H1 (cell line): ENCODE measurements at regions not wholly inside any gene's neighbourhood (a gene's known extent, or its start where the extent isn't known, plus 50 kb on each side); places are given as distances from the start of the nearest gene placed in this dataset.

Source experiments
- CTCF ChIA-PET: fragments of 300-600 bp; sonication (Branson Sonifier 250); formaldehyde crosslinking; loops from one replicate; lab custom pipeline; 2021; ENCODE audit not compliant: partially characterized antibody; lab: Charles Lee
- POLR2A ChIA-PET: fragments of 300-600 bp; sonication (Branson Sonifier 250); formaldehyde crosslinking; loops from one replicate; lab custom pipeline; 2021; ENCODE audit warnings: inconsistent platforms; ENCODE audit not compliant: partially characterized antibody; lab: Charles Lee
- DNase-seq, 2 experiments: peaks; one replicate each; pipeline versions ENCODE4 v3.0.0 to v3.0.0-alpha.2; 2010 to 2022; ENCODE audit warnings: low spot score in 2 of 2, low read depth in 1 of 2, mixed read lengths in 1 of 2
- FAIRE-seq: peaks from 2 replicates; lab custom pipeline; 2011; peaks lifted over from hg19 to GRCh38; lab: Jason Lieb, UNC
- H2AFZ ChIP-seq: 2 replicates; pipeline ENCODE4 v1.8.1; 2012; ENCODE audit warnings: low read length, inconsistent platforms
- H2AK5ac ChIP-seq: 2 replicates; pipeline ENCODE4 v1.6.1; 2013; ENCODE audit warnings: low read depth, low read length
- H2BK120ac ChIP-seq: replicated peaks from 2 replicates; pipeline ENCODE3; 2013; ENCODE audit warnings: low read depth, low read length, inconsistent platforms
- H2BK12ac ChIP-seq: 2 replicates; pipeline ENCODE4 v1.6.1; 2013; ENCODE audit warnings: low read depth, low read length
- H2BK15ac ChIP-seq: 2 replicates; pipeline ENCODE4 v1.6.1; 2013; ENCODE audit warnings: low read length
- H2BK20ac ChIP-seq: 2 replicates; pipeline ENCODE4 v1.6.1; 2013; ENCODE audit warnings: low read length
- H2BK5ac ChIP-seq: 2 replicates; pipeline ENCODE4 v1.6.1; 2013; ENCODE audit warnings: low read depth, low read length
- H3K14ac ChIP-seq: 2 replicates; pipeline ENCODE4 v1.6.1; 2013; ENCODE audit warnings: inconsistent platforms; ENCODE audit not compliant: insufficient read length
- H3K18ac ChIP-seq: 2 replicates; pipeline ENCODE4 v1.6.1; 2013; ENCODE audit warnings: low read length; ENCODE audit errors: extremely low read depth
- H3K23ac ChIP-seq: 2 replicates; pipeline ENCODE4 v1.6.1; 2013; ENCODE audit warnings: inconsistent platforms; ENCODE audit not compliant: insufficient read length
- H3K23me2 ChIP-seq: 2 replicates; pipeline ENCODE4 v1.6.1; 2013; ENCODE audit warnings: low read depth, low read length
- H3K27ac ChIP-seq: 2 replicates; pipeline ENCODE4 v1.6.1; 2011; ENCODE audit warnings: low read depth, low read length, inconsistent platforms
- H3K27me3 ChIP-seq, 4 experiments: replicated peaks in 1 of 4; 1 replicate in 1 of 4; 2 replicates in 3 of 4; pipeline versions ENCODE4 v1.6.1 to v1.8.1; 2011 to 2013; ENCODE audit warnings: low read length in 3 of 4, mild to moderate bottlenecking in 3 of 4, inconsistent platforms in 2 of 4, mixed read lengths in 2 of 4, moderate library complexity in 1 of 4; ENCODE audit not compliant: control insufficient read depth in 3 of 4, insufficient read depth in 3 of 4; ENCODE audit errors: extremely low read depth in 1 of 4
- H3K36me3 ChIP-seq, 4 experiments: 2 replicates each; pipeline versions ENCODE4 v1.6.1 to v1.8.1; 2011 to 2013; ENCODE audit warnings: mild to moderate bottlenecking in 4 of 4, low read length in 3 of 4, moderate library complexity in 2 of 4, control low read depth in 1 of 4, inconsistent platforms in 1 of 4; ENCODE audit not compliant: insufficient read depth in 4 of 4, control insufficient read depth in 2 of 4
- H3K4ac ChIP-seq: replicated peaks from 2 replicates; pipeline ENCODE3; 2013; ENCODE audit warnings: low read length, low read depth, mixed read lengths, inconsistent platforms; ENCODE audit not compliant: insufficient read length
- H3K4me1 ChIP-seq, 4 experiments: replicated peaks in 1 of 4; 1 replicate in 1 of 4; 2 replicates in 3 of 4; pipeline versions ENCODE4 v1.6.1 to v1.8.1; 2011 to 2013; ENCODE audit warnings: low read length in 3 of 4, inconsistent platforms in 2 of 4, mixed read lengths in 1 of 4; ENCODE audit not compliant: insufficient read depth in 4 of 4, control insufficient read depth in 3 of 4
- H3K4me2 ChIP-seq, 2 experiments: 2 replicates each; pipeline versions ENCODE4 v1.6.1 to v1.8.1; 2011 to 2013; ENCODE audit warnings: low read depth in 2 of 2, low read length in 2 of 2, control low read depth in 1 of 2, inconsistent platforms in 1 of 2, mild to moderate bottlenecking in 1 of 2; ENCODE audit not compliant: insufficient read depth in 1 of 2
- H3K4me3 ChIP-seq, 4 experiments: fragments of 200-600, 300-600 bp in 1 of 4; sonication (generic), shearing (Covaris generic), sonication (Bioruptor Twin) in 1 of 4; 2 replicates each; pipeline versions ENCODE4 v1.5.1 to v1.8.1; 2011 to 2016; ENCODE audit warnings: low read length in 4 of 4, low read depth in 3 of 4, control low read depth in 2 of 4, inconsistent platforms in 2 of 4, mild to moderate bottlenecking in 2 of 4, mixed read lengths in 1 of 4, moderate library complexity in 1 of 4; ENCODE audit not compliant: insufficient read depth in 2 of 4; ENCODE audit errors: extremely low read depth in 1 of 4
- H3K56ac ChIP-seq: replicated peaks from 2 replicates; pipeline ENCODE3; 2013; ENCODE audit warnings: low read depth, mild to moderate bottlenecking, mixed read lengths, low read length, inconsistent platforms; ENCODE audit not compliant: insufficient read length
- H3K79me1 ChIP-seq: 2 replicates; pipeline ENCODE4 v1.6.1; 2013; ENCODE audit warnings: low read depth, low read length, control low read depth
- H3K79me2 ChIP-seq, 2 experiments: 2 replicates each; pipeline versions ENCODE4 v1.6.1 to v1.8.1; 2012 to 2013; ENCODE audit warnings: low read length in 2 of 2, mild to moderate bottlenecking in 2 of 2, inconsistent platforms in 1 of 2; ENCODE audit not compliant: insufficient read depth in 2 of 2, control insufficient read depth in 1 of 2
- H3K9ac ChIP-seq, 4 experiments: replicated peaks in 1 of 4; 1 replicate in 1 of 4; 2 replicates in 3 of 4; pipeline versions ENCODE4 v1.6.1 to v1.8.1; 2011 to 2013; ENCODE audit warnings: low read depth in 3 of 4, low read length in 3 of 4, control low read depth in 2 of 4, mild to moderate bottlenecking in 2 of 4, moderate library complexity in 2 of 4, inconsistent platforms in 1 of 4; ENCODE audit errors: extremely low read depth in 1 of 4
- H3K9me3 ChIP-seq, 2 experiments: 2 replicates each; pipeline versions ENCODE4 v1.6.1 to v1.8.1; 2012 to 2013; ENCODE audit warnings: mild to moderate bottlenecking in 2 of 2, moderate library complexity in 2 of 2, control low read depth in 1 of 2, inconsistent platforms in 1 of 2, low read depth in 1 of 2, low read length in 1 of 2, mixed read lengths in 1 of 2; ENCODE audit not compliant: insufficient read depth in 2 of 2
- H4K20me1 ChIP-seq, 2 experiments: replicated peaks in 1 of 2; 2 replicates each; pipeline versions ENCODE3 to v1.8.1; 2011 to 2013; ENCODE audit warnings: inconsistent platforms in 2 of 2, low read length in 2 of 2, mild to moderate bottlenecking in 1 of 2; ENCODE audit not compliant: insufficient read depth in 2 of 2, control insufficient read depth in 1 of 2
- H4K5ac ChIP-seq: 2 replicates; pipeline ENCODE4 v1.6.1; 2013; ENCODE audit warnings: low read length, low read depth, mixed read lengths, inconsistent platforms; ENCODE audit not compliant: insufficient read length
- H4K8ac ChIP-seq: 2 replicates; pipeline ENCODE4 v1.8.0; 2013; ENCODE audit warnings: mild to moderate bottlenecking, moderate library complexity, low read length, inconsistent platforms; ENCODE audit not compliant: insufficient read depth; ENCODE audit errors: extremely low read depth
- H4K91ac ChIP-seq: replicated peaks from 2 replicates; pipeline ENCODE3; 2013; ENCODE audit warnings: low read length, mixed read lengths, inconsistent platforms; ENCODE audit not compliant: insufficient read length
- BACH1 ChIP-seq: IDR thresholded peaks from 2 replicates; pipeline ENCODE4 v1.6.1; 2012; ENCODE audit warnings: low read length, improper control_type of control experiment
- CBX8 ChIP-seq: fragments of 300-800, 300-1000 bp; sonication (generic); IDR thresholded peaks from 2 replicates; pipeline ENCODE4 v1.7.1; 2016; ENCODE audit warnings: low read depth, low read length, borderline replicate concordance
- CHD1 ChIP-seq: IDR thresholded peaks from 2 replicates; pipeline ENCODE4 v1.6.1; 2012; ENCODE audit warnings: low read depth, low read length, improper control_type of control experiment
- HDAC6 ChIP-seq: IDR thresholded peaks from one replicate; pipeline ENCODE4 v1.7.1; 2012; ENCODE audit warnings: low read depth, mild to moderate bottlenecking, inconsistent platforms, low read length, moderate library complexity
- JUN ChIP-seq: IDR thresholded peaks from 2 replicates; pipeline ENCODE4 v1.6.1; 2011; ENCODE audit warnings: low read depth, mild to moderate bottlenecking, improper control_type of control experiment, low read length
- JUND ChIP-seq: IDR thresholded peaks from 2 replicates; pipeline ENCODE4 v1.6.1; 2011; ENCODE audit warnings: mild to moderate bottlenecking, improper control_type of control experiment, low read length
- KDM4A ChIP-seq: IDR thresholded peaks from one replicate; pipeline ENCODE4 v1.7.1; 2012; ENCODE audit warnings: low read depth, mild to moderate bottlenecking, moderate library complexity, low read length, inconsistent platforms; ENCODE audit not compliant: severe bottlenecking
- KDM5A ChIP-seq: fragments of 200-600 bp; IDR thresholded peaks from 2 replicates; pipeline ENCODE4 v1.7.1; 2012; ENCODE audit warnings: mild to moderate bottlenecking, low read length, inconsistent platforms, mixed read lengths
- MAFK ChIP-seq: IDR thresholded peaks from 2 replicates; pipeline ENCODE4 v1.6.1; 2012; ENCODE audit warnings: low read depth, mild to moderate bottlenecking, improper control_type of control experiment, low read length
- RAD21 ChIP-seq, 2 experiments: IDR thresholded peaks in 1 of 2; conservative IDR thresholded peaks in 1 of 2; 2 replicates each; pipeline ENCODE4 v1.6.1; 2011; ENCODE audit warnings: low read depth in 2 of 2, low read length in 2 of 2, improper control_type of control experiment in 1 of 2, inconsistent platforms in 1 of 2, mild to moderate bottlenecking in 1 of 2, moderate library complexity in 1 of 2
- RXRA ChIP-seq: IDR thresholded peaks from 2 replicates; pipeline ENCODE4 v1.6.1; 2011; ENCODE audit warnings: low read depth, mild to moderate bottlenecking, low read length, moderate library complexity; ENCODE audit not compliant: insufficient read depth
- SIX5 ChIP-seq: IDR thresholded peaks from 2 replicates; pipeline ENCODE4 v1.6.1; 2011; ENCODE audit warnings: mild to moderate bottlenecking, low read depth, low read length
- TAF1 ChIP-seq: IDR thresholded peaks from 2 replicates; pipeline ENCODE4 v1.6.1; 2011; ENCODE audit warnings: mild to moderate bottlenecking, low read depth, low read length
- USF2 ChIP-seq: IDR thresholded peaks from 2 replicates; pipeline ENCODE4 v1.6.1; 2011; ENCODE audit warnings: low read length, improper control_type of control experiment
- YY1 ChIP-seq: IDR thresholded peaks from 2 replicates; pipeline ENCODE4 v1.6.1; 2011; ENCODE audit warnings: low read depth, mild to moderate bottlenecking, low read length
- WGBS, 2 experiments: shearing (Covaris generic) in 1 of 2; methylation state at CpG; one replicate each; pipeline versions ENCODE4 v1.1.6 to v1.1.7; 2013 to 2015; ENCODE audit warnings: low lambda C conversion rate in 2 of 2, mixed read lengths in 2 of 2, inconsistent platforms in 1 of 2, low coverage in 1 of 2, missing lambda C conversion rate in 1 of 2; ENCODE audit not compliant: insufficient replicate concordance in 2 of 2, insufficient coverage in 1 of 2, insufficient read length in 1 of 2; ENCODE audit errors: extremely low coverage in 1 of 2, missing lambda C conversion rate in 1 of 2; 5-methylcytosine and 5-hydroxymethylcytosine counted together

GRCh38 chr6:14619419-14619781 is 501.8 kb downstream of the CD83 start:
- ChIA-PET CTCF (interaction anchor here (0.5 to 1.5 kb wide), 4 partner anchors 9 to 177 kb away, joined by 3 to 4 read pairs (median 3); no protein-coding TSS in a partner anchor), POLR2A (no interaction called here)
- DNase-seq (peak in 1 of 2 experiments; percentile 11), FAIRE-seq (no peak)
- Histone ChIP-seq H4K8ac (no peak overlapping the region), H3K4me3 (no peak overlapping the region), H3K23me2 (no peaks in the 10 kb centered on the region; the same call in 1 of the 2 replicates), H3K36me3 (no peaks in the 10 kb centered on the region), H3K79me1 (no peaks in the 10 kb centered on the region), H3K18ac (no peak overlapping the region), H2AFZ (no peak overlapping the region), H3K4me2 (no peak overlapping the region), H4K91ac (no peak overlapping the region), H2BK15ac (no peak overlapping the region), H3K23ac (no peak overlapping the region), H2BK5ac (no peak overlapping the region), H3K4me1 (peaks cover 3 to 17% (median 10%) of the 10 kb centered on the region in 4 experiments), H2BK12ac (no peak overlapping the region), H2BK20ac (no peak overlapping the region), H3K56ac (no peak overlapping the region), H3K4ac (no peak overlapping the region), H3K79me2 (no peaks in the 10 kb centered on the region), H3K27me3 (no peaks in the 10 kb centered on the region), H3K27ac (no peak overlapping the region), H2BK120ac (no peak overlapping the region), H4K20me1 (no peaks in the 10 kb centered on the region), H4K5ac (no peak overlapping the region), H2AK5ac (no peak overlapping the region), H3K9ac (no peak overlapping the region), H3K9me3 (peaks cover 7 to 8% of the 10 kb centered on the region in 2 experiments), H3K14ac (no peak overlapping the region)
- WGBS, 2 experiments, result 78% methylated on average over 7 of the region's 7 CpGs; no CpG with 5 or more reads in 1 of the 2 experiments
- TF ChIP-seq KDM4A (no peak), TAF1 (no peak), RXRA (no peak), YY1 (no peak), USF2 (no peak), RAD21 (IDR thresholded peaks at IDR 0.05 in 1 of 2, conservative IDR thresholded peaks at IDR 0.05 in 1 of 2; ENCODE audit: low read depth in 2 of 2, low read length in 2 of 2) (no peak), MAFK (no peak), SIX5 (no peak), CBX8 (no peak), HDAC6 (no peak), KDM5A (no peak), BACH1 (no peak), CHD1 (no peak), JUN (no peak), JUND (no peak)
